ENCODE measurements at regions not wholly inside any gene's neighbourhood (a gene's known extent, or its start where the extent isn't known, plus 50 kb on each side); places are given as distances from the start of the nearest gene placed in this dataset.

- Histone ChIP-seq H3K9me3 (no peaks in the 10 kb centered on the region), H3K4me3 (no peak overlapping the region), H3K27ac (no peak overlapping the region), H3K36me3 (replicated peaks in 1 of 2; ENCODE audit: insufficient read depth in 1 of 2, low read depth in 2 of 2) (no peaks in the 10 kb centered on the region), H3K27me3 (no peaks in the 10 kb centered on the region), H3K4me1 (peaks cover 14% of the 10 kb centered on the region)
- intact Hi-C loops (cut with DNase I), result no loop called here
- no peak for ATAC-seq
- TF ChIP-seq CTCF (IDR thresholded peaks at IDR 0.05), result no peak
- TF ChIP-seq POLR2A (IDR thresholded peaks at IDR 0.05), result no peak
- WGBS, 2 donors, result 92 to 94% methylated on average over 3 of the region's 3 CpGs
- DNase-seq, result no peak
These were observed 273.2 kb upstream of the GADL1 start for GRCh38 chr3:31167666-31168065.

GRCh38 chr3:31170932-31171670 lies 276.6 kb upstream of the GADL1 start:
- Histone ChIP-seq H3K4me3 (no peak overlapping the region), H3K9me3 (no peaks in the 10 kb centered on the region), H3K27ac (no peak overlapping the region), H3K4me1 (peaks cover 5% of the 10 kb centered on the region), H3K27me3 (no peaks in the 10 kb centered on the region), H3K36me3 (replicated peaks in 1 of 2; ENCODE audit: insufficient read depth in 1 of 2, low read depth in 2 of 2) (no peaks in the 10 kb centered on the region)
- ATAC-seq (no peak), DNase-seq (no peak)
- intact Hi-C loops (cut with DNase I), result no loop called here
- WGBS, 2 donors, result 51 to 56% methylated on average over 2 of the region's 2 CpGs
- no peak for TF ChIP-seq CTCF (IDR thresholded peaks at IDR 0.05)
- TF ChIP-seq POLR2A (IDR thresholded peaks at IDR 0.05), result no peak

GRCh38 chr3:31172336-31172735 lies 277.9 kb upstream of the GADL1 start:
- 56 to 66% methylated on average over 4 of the region's 4 CpGs for WGBS, 2 donors
- Histone ChIP-seq H3K27ac (no peak overlapping the region), H3K4me3 (no peak overlapping the region), H3K27me3 (no peaks in the 10 kb centered on the region), H3K9me3 (no peaks in the 10 kb centered on the region), H3K36me3 (replicated peaks in 1 of 2; ENCODE audit: insufficient read depth in 1 of 2, low read depth in 2 of 2) (no peaks in the 10 kb centered on the region), H3K4me1 (no peaks in the 10 kb centered on the region)
- ATAC-seq, result no peak
- TF ChIP-seq POLR2A (IDR thresholded peaks at IDR 0.05) (no peak), CTCF (IDR thresholded peaks at IDR 0.05) (no peak)
- intact Hi-C loops (cut with DNase I), result no loop called here
- no peak for DNase-seq

GRCh38 chr3:31173118-31173718 lies 278.8 kb upstream of the GADL1 start:
- Histone ChIP-seq H3K4me3 (no peak overlapping the region), H3K27me3 (no peaks in the 10 kb centered on the region), H3K9me3 (no peaks in the 10 kb centered on the region), H3K4me1 (no peaks in the 10 kb centered on the region), H3K27ac (no peak overlapping the region), H3K36me3 (replicated peaks in 1 of 2; ENCODE audit: insufficient read depth in 1 of 2, low read depth in 2 of 2) (no peaks in the 10 kb centered on the region)
- WGBS, 2 donors, result 80 to 93% methylated on average over 1 of the region's 1 CpG
- ATAC-seq, result no peak
- no peak for DNase-seq
- TF ChIP-seq POLR2A (IDR thresholded peaks at IDR 0.05) (no peak), CTCF (IDR thresholded peaks at IDR 0.05) (no peak)
- intact Hi-C loops (cut with DNase I), result no loop called here

GRCh38 chr3:31174079-31174478 lies 279.6 kb upstream of the GADL1 start:
- no peak overlapping the region for H3K27ac ChIP-seq
- no peak for ATAC-seq
- no peak for DNase-seq
- no peaks in the 10 kb centered on the region for H3K4me1 ChIP-seq
- TF ChIP-seq CTCF (IDR thresholded peaks at IDR 0.05) (no peak), POLR2A (IDR thresholded peaks at IDR 0.05) (no peak)
- H3K27me3 ChIP-seq, result no peaks in the 10 kb centered on the region
- H3K4me3 ChIP-seq, result no peak overlapping the region
- 29 to 43% methylated on average over 3 of the region's 3 CpGs for WGBS, 2 donors
- no peaks in the 10 kb centered on the region for H3K36me3 ChIP-seq (replicated peaks in 1 of 2; ENCODE audit: insufficient read depth in 1 of 2, low read depth in 2 of 2)
- intact Hi-C loops (cut with DNase I), result no loop called here
- no peaks in the 10 kb centered on the region for H3K9me3 ChIP-seq

Data from body of pancreas (tissue), 4 donors.